ENCODE measurements at regions not wholly inside any gene's neighbourhood (a gene's known extent, or its start where the extent isn't known, plus 50 kb on each side); places are given as distances from the start of the nearest gene placed in this dataset.

- ChIA-PET POLR2A (no interaction called here), CTCF (no interaction called here)
- ATAC-seq (no peak), DNase-seq (no peak)
- no peaks in the 10 kb centered on the region for H3K4me1 Mint-ChIP-seq (ENCODE audit: low read depth)
- intact Hi-C loops (cut with micrococcal nuclease) = no loop called here
- H3K27me3 Mint-ChIP-seq = peaks cover 8% of the 10 kb centered on the region
- H3K4me3 Mint-ChIP-seq = no peak overlapping the region
- no peaks in the 10 kb centered on the region for H3K36me3 Mint-ChIP-seq (ENCODE audit: low read depth)
- no peak overlapping the region for H3K27ac Mint-ChIP-seq
- H3K9me3 Mint-ChIP-seq = peaks cover 16% of the 10 kb centered on the region
- no peak for TF ChIP-seq CTCF (IDR thresholded peaks at IDR 0.05)
These were observed 275.9 kb downstream of the RBM43 start for GRCh38 chr2:150985741-150986140.

GRCh38 chr2:150983314-150983897, 278.3 kb downstream of the RBM43 start:
- no peaks in the 10 kb centered on the region for H3K4me1 Mint-ChIP-seq (ENCODE audit: low read depth)
- H3K36me3 Mint-ChIP-seq (ENCODE audit: low read depth) = no peaks in the 10 kb centered on the region

GRCh38 chr2:150981826-150982225, 279.8 kb downstream of the RBM43 start:
- no peak overlapping the region for H3K27ac Mint-ChIP-seq
- ChIA-PET POLR2A (no interaction called here), CTCF (interaction anchor here (0.9 kb wide), 1 partner anchor 69 kb away, joined by 3 read pairs; no protein-coding TSS in a partner anchor)
- TF ChIP-seq CTCF (IDR thresholded peaks at IDR 0.05) = no peak
- H3K4me1 Mint-ChIP-seq (ENCODE audit: low read depth) = no peaks in the 10 kb centered on the region
- no peak for ATAC-seq
- intact Hi-C loops (cut with micrococcal nuclease) = no loop called here
- peaks cover under 1% of the 10 kb centered on the region for H3K9me3 Mint-ChIP-seq
- no peak overlapping the region for H3K4me3 Mint-ChIP-seq
- no peaks in the 10 kb centered on the region for H3K36me3 Mint-ChIP-seq (ENCODE audit: low read depth)
- no peak for DNase-seq
- H3K27me3 Mint-ChIP-seq = peaks cover 8% of the 10 kb centered on the region

More at GRCh38 chr2:150983314-150983897, 278.3 kb downstream of the RBM43 start:
- Mint-ChIP-seq H3K27ac (no peak overlapping the region), H3K4me3 (no peak overlapping the region), H3K9me3 (peaks cover 6% of the 10 kb centered on the region), H3K27me3 (peaks cover 8% of the 10 kb centered on the region)
- ChIA-PET CTCF (no interaction called here), POLR2A (interaction anchor here (0.6 kb wide), 1 partner anchor 247 kb away, joined by 3 read pairs; no protein-coding TSS in a partner anchor)
- intact Hi-C loops (cut with micrococcal nuclease) = no loop called here
- DNase-seq (no peak), ATAC-seq (no peak)
- no peak for TF ChIP-seq CTCF (IDR thresholded peaks at IDR 0.05)

GRCh38 chr2:150978053-150978452, 283.6 kb downstream of the RBM43 start:
- no peak overlapping the region for H3K27ac Mint-ChIP-seq
- no peaks in the 10 kb centered on the region for H3K4me1 Mint-ChIP-seq (ENCODE audit: low read depth)
- ATAC-seq = no peak
- no peak overlapping the region for H3K4me3 Mint-ChIP-seq
- POLR2A ChIA-PET = no interaction called here
- no peak for TF ChIP-seq CTCF (IDR thresholded peaks at IDR 0.05)
- intact Hi-C loops (cut with micrococcal nuclease) = no loop called here
- no peaks in the 10 kb centered on the region for H3K9me3 Mint-ChIP-seq
- no peaks in the 10 kb centered on the region for H3K27me3 Mint-ChIP-seq
- H3K36me3 Mint-ChIP-seq (ENCODE audit: low read depth) = no peaks in the 10 kb centered on the region
- DNase-seq = no peak
- CTCF ChIA-PET = no interaction called here

- Mint-ChIP-seq H3K9me3 (no peaks in the 10 kb centered on the region), H3K4me1 (ENCODE audit: low read depth) (no peaks in the 10 kb centered on the region), H3K27me3 (no peaks in the 10 kb centered on the region), H3K4me3 (no peak overlapping the region), H3K36me3 (ENCODE audit: low read depth) (no peaks in the 10 kb centered on the region), H3K27ac (no peak overlapping the region)
- ChIA-PET CTCF (no interaction called here), POLR2A (no interaction called here)
- DNase-seq (no peak), ATAC-seq (no peak)
- intact Hi-C loops (cut with micrococcal nuclease) = no loop called here
- no peak for TF ChIP-seq CTCF (IDR thresholded peaks at IDR 0.05)
These were observed 284.4 kb downstream of the RBM43 start for GRCh38 chr2:150977296-150977695.
